ENCODE measurements at regions not wholly inside any gene's neighbourhood (a gene's known extent, or its start where the extent isn't known, plus 50 kb on each side); places are given as distances from the start of the nearest gene placed in this dataset.
"Not testable (repeated sequence)": the region's sequence is repeated elsewhere in the genome, so short reads cannot be mapped to it uniquely, and the experiment has no call there.

GRCh38 chr15:87645723-87646122, 610.8 kb downstream of the NTRK3 start:
- TF ChIP-seq, protein P1, sequence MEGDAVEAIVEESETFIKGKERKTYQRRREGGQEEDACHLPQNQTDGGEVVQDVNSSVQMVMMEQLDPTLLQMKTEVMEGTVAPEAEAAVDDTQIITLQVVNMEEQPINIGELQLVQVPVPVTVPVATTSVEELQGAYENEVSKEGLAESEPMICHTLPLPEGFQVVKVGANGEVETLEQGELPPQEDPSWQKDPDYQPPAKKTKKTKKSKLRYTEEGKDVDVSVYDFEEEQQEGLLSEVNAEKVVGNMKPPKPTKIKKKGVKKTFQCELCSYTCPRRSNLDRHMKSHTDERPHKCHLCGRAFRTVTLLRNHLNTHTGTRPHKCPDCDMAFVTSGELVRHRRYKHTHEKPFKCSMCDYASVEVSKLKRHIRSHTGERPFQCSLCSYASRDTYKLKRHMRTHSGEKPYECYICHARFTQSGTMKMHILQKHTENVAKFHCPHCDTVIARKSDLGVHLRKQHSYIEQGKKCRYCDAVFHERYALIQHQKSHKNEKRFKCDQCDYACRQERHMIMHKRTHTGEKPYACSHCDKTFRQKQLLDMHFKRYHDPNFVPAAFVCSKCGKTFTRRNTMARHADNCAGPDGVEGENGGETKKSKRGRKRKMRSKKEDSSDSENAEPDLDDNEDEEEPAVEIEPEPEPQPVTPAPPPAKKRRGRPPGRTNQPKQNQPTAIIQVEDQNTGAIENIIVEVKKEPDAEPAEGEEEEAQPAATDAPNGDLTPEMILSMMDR (IDR thresholded peaks at IDR 0.05; ENCODE audit: insufficient read depth, low read length), result no peak
- no peak for DNase-seq (ENCODE audit: low read depth)

DNA sequence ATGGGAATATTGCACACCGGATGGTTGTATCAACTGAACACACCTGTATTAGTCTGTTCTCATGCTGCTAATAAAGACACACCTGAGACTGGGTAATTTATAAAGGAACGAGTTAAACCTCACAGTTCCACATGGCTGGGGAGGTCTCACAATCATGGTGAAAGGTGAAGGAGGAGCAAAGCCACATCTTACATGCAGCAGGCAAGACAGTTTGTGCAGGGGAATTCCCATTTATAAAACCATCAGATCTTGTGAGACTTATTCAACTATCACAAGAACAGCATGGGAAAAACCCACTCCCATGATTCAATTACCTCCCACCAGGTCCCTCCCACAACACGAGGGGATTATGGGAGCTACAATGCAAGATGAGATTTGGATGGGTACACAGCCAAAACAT, 613.5 kb downstream of the NTRK3 start:
- not testable (repeated sequence) for DNase-seq (ENCODE audit: low read depth); H3K4me3 ChIP-seq (ENCODE audit: low read depth, low read length)

More at GRCh38 chr15:87645723-87646122, 610.8 kb downstream of the NTRK3 start:
- no peak overlapping the region for H3K4me3 ChIP-seq (ENCODE audit: low read depth, low read length)

GRCh38 chr15:87639305-87640011, 617.1 kb downstream of the NTRK3 start:
- DNase-seq (ENCODE audit: low read depth), result no peak
- TF ChIP-seq, protein P1 (IDR thresholded peaks at IDR 0.05; ENCODE audit: insufficient read depth, low read length), result no peak

GRCh38 chr15:87638554-87639083, 617.9 kb downstream of the NTRK3 start:
- no peak for DNase-seq (ENCODE audit: low read depth)
- H3K4me3 ChIP-seq (ENCODE audit: low read depth, low read length), result no peak overlapping the region
- TF ChIP-seq, protein P1 (IDR thresholded peaks at IDR 0.05; ENCODE audit: insufficient read depth, low read length), result no peak

More at GRCh38 chr15:87639305-87640011, 617.1 kb downstream of the NTRK3 start:
- no peak overlapping the region for H3K4me3 ChIP-seq (ENCODE audit: low read depth, low read length)

DNA sequence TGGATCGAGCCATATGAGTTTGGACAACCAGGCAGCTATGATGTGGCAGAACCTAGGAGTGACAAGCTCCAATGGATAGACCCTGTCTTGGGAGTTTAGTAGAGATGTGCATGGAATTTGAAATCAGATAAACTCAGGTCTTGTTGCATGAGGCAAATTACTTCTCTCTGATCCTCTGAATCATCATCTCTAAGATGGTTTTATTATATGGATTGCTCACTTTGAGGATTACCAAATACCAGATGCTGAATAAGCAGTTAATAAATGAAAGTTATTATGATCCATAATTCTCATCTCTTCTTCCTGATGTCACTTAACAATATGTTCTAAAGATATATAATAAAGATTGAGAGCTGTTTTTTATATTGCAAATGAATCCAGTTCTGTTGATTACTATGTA, 622.2 kb downstream of the NTRK3 start:
- no peak for DNase-seq (ENCODE audit: low read depth)
- TF ChIP-seq, protein P1 (IDR thresholded peaks at IDR 0.05; ENCODE audit: insufficient read depth, low read length), result no peak
- no peak overlapping the region for H3K4me3 ChIP-seq (ENCODE audit: low read depth, low read length)

DNA sequence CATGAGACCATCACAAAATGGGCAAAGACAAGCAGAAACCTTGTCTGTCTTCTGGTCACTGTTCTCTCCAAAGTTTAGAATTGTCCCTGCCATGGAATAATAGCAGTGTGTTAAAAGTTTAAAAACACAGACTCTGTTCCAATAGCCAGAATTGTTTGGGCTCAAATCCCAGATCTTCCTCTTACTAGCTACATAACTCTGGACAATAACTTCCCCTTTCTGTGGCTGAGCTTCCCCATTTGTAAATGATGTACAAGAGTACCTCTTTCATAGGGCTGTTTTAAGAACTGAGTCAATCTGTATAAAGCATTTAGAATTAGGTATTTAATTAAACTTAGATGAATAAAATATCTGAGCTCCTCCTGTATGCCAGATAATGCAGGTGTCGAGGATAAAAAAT, 623.0 kb downstream of the NTRK3 start:
- DNase-seq (ENCODE audit: low read depth), result peak; percentile 49
- TF ChIP-seq, protein P1 (IDR thresholded peaks at IDR 0.05; ENCODE audit: insufficient read depth, low read length), result no peak
- H3K4me3 ChIP-seq (ENCODE audit: low read depth, low read length), result no peak overlapping the region

DNA sequence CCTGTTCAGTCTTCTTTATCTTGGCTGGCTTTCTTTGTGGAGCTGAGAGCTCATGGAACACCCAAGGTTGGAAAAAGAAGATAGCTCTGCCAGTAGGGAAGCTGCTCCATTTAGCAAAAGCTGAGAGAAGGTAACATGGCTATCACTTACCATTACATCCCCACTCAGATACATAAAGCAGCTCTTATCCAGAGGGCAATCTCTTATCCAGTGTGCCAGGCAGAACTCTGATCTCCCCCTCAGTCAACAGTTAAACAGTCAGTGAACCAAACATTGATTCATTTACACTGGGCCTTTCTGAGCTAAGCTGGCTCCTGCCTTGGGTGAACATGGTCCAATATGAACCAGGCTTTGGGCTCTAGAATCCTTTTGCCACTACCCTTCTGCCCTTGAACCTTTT, 624.2 kb downstream of the NTRK3 start:
- TF ChIP-seq, protein P1 (IDR thresholded peaks at IDR 0.05; ENCODE audit: insufficient read depth, low read length), result no peak
- no peak for DNase-seq (ENCODE audit: low read depth)

More for the DNA sequence above, 624.2 kb downstream of the NTRK3 start:
- no peak overlapping the region for H3K4me3 ChIP-seq (ENCODE audit: low read depth, low read length)

Data from fibroblast of the aortic adventitia (primary cell).